ENCODE measurements at regions not wholly inside any gene's neighbourhood (a gene's known extent, or its start where the extent isn't known, plus 50 kb on each side); places are given as distances from the start of the nearest gene placed in this dataset.

GRCh38 chr6:141406761-141407160 lies 726.0 kb upstream of the GJE1 start:
- Histone ChIP-seq H4K8ac (ENCODE audit: low read depth, low read length) (no peak overlapping the region), H3K36me3 (ENCODE audit: control insufficient read depth, insufficient read depth, low read length) (no peaks in the 10 kb centered on the region), H3K79me1 (ENCODE audit: low read length) (no peaks in the 10 kb centered on the region), H3K27me3 (ENCODE audit: insufficient read depth, low read length, poor library complexity) (no peaks in the 10 kb centered on the region), H3K18ac (ENCODE audit: low read length) (no peak overlapping the region), H3K79me2 (ENCODE audit: control insufficient read depth, insufficient read depth, low read length) (no peaks in the 10 kb centered on the region), H3K4me1 (ENCODE audit: control insufficient read depth, low read depth, low read length) (no peaks in the 10 kb centered on the region), H3K4me3 (ENCODE audit: low read length) (no peak overlapping the region), H3K4ac (ENCODE audit: low read depth, low read length) (no peak overlapping the region), H3K23ac (ENCODE audit: low read length) (no peak overlapping the region), H2AK5ac (ENCODE audit: low read length) (no peak overlapping the region), H3K27ac (ENCODE audit: low read depth, low read length) (no peak overlapping the region), H2BK5ac (ENCODE audit: low read length) (no peak overlapping the region), H3K56ac (ENCODE audit: low read length) (no peak overlapping the region), H3K9ac (ENCODE audit: low read length) (no peak overlapping the region), H3K4me2 (ENCODE audit: low read length) (no peak overlapping the region), H2BK120ac (ENCODE audit: low read depth, low read length) (no peak overlapping the region), H2BK15ac (replicated peaks; ENCODE audit: low read depth) (no peak overlapping the region), H4K5ac (ENCODE audit: low read length) (no peak overlapping the region)
- DNase-seq, result no peak
- no CpG with 5 or more reads among the region's 1 CpG for WGBS (ENCODE audit: extremely low coverage, insufficient coverage, low lambda C conversion rate)

GRCh38 chr6:141403827-141404226 lies 728.9 kb upstream of the GJE1 start:
- H3K27ac ChIP-seq (ENCODE audit: low read depth, low read length), result no peak overlapping the region

GRCh38 chr6:141403103-141403502 lies 729.6 kb upstream of the GJE1 start:
- Histone ChIP-seq H3K36me3 (ENCODE audit: control insufficient read depth, insufficient read depth, low read length) (no peaks in the 10 kb centered on the region), H3K27ac (ENCODE audit: low read depth, low read length) (no peak overlapping the region), H2BK5ac (ENCODE audit: low read length) (no peak overlapping the region), H3K56ac (ENCODE audit: low read length) (no peak overlapping the region), H3K27me3 (ENCODE audit: insufficient read depth, low read length, poor library complexity) (no peaks in the 10 kb centered on the region), H3K4me2 (ENCODE audit: low read length) (no peak overlapping the region), H3K79me2 (ENCODE audit: control insufficient read depth, insufficient read depth, low read length) (no peaks in the 10 kb centered on the region), H4K5ac (ENCODE audit: low read length) (no peak overlapping the region), H3K9ac (ENCODE audit: low read length) (no peak overlapping the region), H2BK15ac (replicated peaks; ENCODE audit: low read depth) (no peak overlapping the region), H3K23ac (ENCODE audit: low read length) (no peak overlapping the region), H2BK120ac (ENCODE audit: low read depth, low read length) (no peak overlapping the region), H3K4me1 (ENCODE audit: control insufficient read depth, low read depth, low read length) (no peaks in the 10 kb centered on the region), H2AK5ac (ENCODE audit: low read length) (no peak overlapping the region), H3K18ac (ENCODE audit: low read length) (no peak overlapping the region), H3K4ac (ENCODE audit: low read depth, low read length) (no peak overlapping the region), H4K8ac (ENCODE audit: low read depth, low read length) (no peak overlapping the region), H3K4me3 (ENCODE audit: low read length) (no peak overlapping the region), H3K79me1 (ENCODE audit: low read length) (no peaks in the 10 kb centered on the region)
- DNase-seq, result no peak
- WGBS (ENCODE audit: extremely low coverage, insufficient coverage, low lambda C conversion rate), result no CpG with 5 or more reads among the region's 3 CpGs

More at GRCh38 chr6:141403827-141404226, 728.9 kb upstream of the GJE1 start:
- Histone ChIP-seq H3K18ac (ENCODE audit: low read length) (no peak overlapping the region), H2BK120ac (ENCODE audit: low read depth, low read length) (no peak overlapping the region), H4K5ac (ENCODE audit: low read length) (no peak overlapping the region), H3K4me3 (ENCODE audit: low read length) (no peak overlapping the region), H3K4me1 (ENCODE audit: control insufficient read depth, low read depth, low read length) (no peaks in the 10 kb centered on the region), H3K9ac (ENCODE audit: low read length) (no peak overlapping the region), H3K56ac (ENCODE audit: low read length) (no peak overlapping the region), H3K79me2 (ENCODE audit: control insufficient read depth, insufficient read depth, low read length) (no peaks in the 10 kb centered on the region), H2BK15ac (replicated peaks; ENCODE audit: low read depth) (no peak overlapping the region), H4K8ac (ENCODE audit: low read depth, low read length) (no peak overlapping the region), H3K27me3 (ENCODE audit: insufficient read depth, low read length, poor library complexity) (no peaks in the 10 kb centered on the region), H3K4ac (ENCODE audit: low read depth, low read length) (no peak overlapping the region), H3K23ac (ENCODE audit: low read length) (no peak overlapping the region), H2BK5ac (ENCODE audit: low read length) (no peak overlapping the region), H2AK5ac (ENCODE audit: low read length) (no peak overlapping the region), H3K36me3 (ENCODE audit: control insufficient read depth, insufficient read depth, low read length) (no peaks in the 10 kb centered on the region), H3K79me1 (ENCODE audit: low read length) (no peaks in the 10 kb centered on the region), H3K4me2 (ENCODE audit: low read length) (no peak overlapping the region)
- no peak for DNase-seq
- WGBS (ENCODE audit: extremely low coverage, insufficient coverage, low lambda C conversion rate), result no CpG with 5 or more reads among the region's 2 CpGs

GRCh38 chr6:141402489-141402888 lies 730.2 kb upstream of the GJE1 start:
- H3K4me1 ChIP-seq (ENCODE audit: control insufficient read depth, low read depth, low read length), result no peaks in the 10 kb centered on the region
- DNase-seq, result no peak
- no peak overlapping the region for H3K23ac ChIP-seq (ENCODE audit: low read length)
- H3K56ac ChIP-seq (ENCODE audit: low read length), result no peak overlapping the region
- H2BK120ac ChIP-seq (ENCODE audit: low read depth, low read length), result no peak overlapping the region
- H3K9ac ChIP-seq (ENCODE audit: low read length), result no peak overlapping the region
- no peak overlapping the region for H3K18ac ChIP-seq (ENCODE audit: low read length)
- H3K79me1 ChIP-seq (ENCODE audit: low read length), result no peaks in the 10 kb centered on the region
- no peak overlapping the region for H3K4me2 ChIP-seq (ENCODE audit: low read length)
- no peaks in the 10 kb centered on the region for H3K36me3 ChIP-seq (ENCODE audit: control insufficient read depth, insufficient read depth, low read length)
- no peak overlapping the region for H2AK5ac ChIP-seq (ENCODE audit: low read length)
- no peaks in the 10 kb centered on the region for H3K27me3 ChIP-seq (ENCODE audit: insufficient read depth, low read length, poor library complexity)
- H2BK5ac ChIP-seq (ENCODE audit: low read length), result no peak overlapping the region
- H3K27ac ChIP-seq (ENCODE audit: low read depth, low read length), result no peak overlapping the region
- no peak overlapping the region for H3K4ac ChIP-seq (ENCODE audit: low read depth, low read length)
- H3K4me3 ChIP-seq (ENCODE audit: low read length), result no peak overlapping the region
- H4K8ac ChIP-seq (ENCODE audit: low read depth, low read length), result no peak overlapping the region
- H2BK15ac ChIP-seq (replicated peaks; ENCODE audit: low read depth), result no peak overlapping the region
- H4K5ac ChIP-seq (ENCODE audit: low read length), result no peak overlapping the region
- no CpG with 5 or more reads among the region's 2 CpGs for WGBS (ENCODE audit: extremely low coverage, insufficient coverage, low lambda C conversion rate)
- no peaks in the 10 kb centered on the region for H3K79me2 ChIP-seq (ENCODE audit: control insufficient read depth, insufficient read depth, low read length)

- Histone ChIP-seq H3K27me3 (ENCODE audit: insufficient read depth, low read length, poor library complexity) (no peaks in the 10 kb centered on the region), H2BK5ac (ENCODE audit: low read length) (no peak overlapping the region)
These were observed 730.9 kb upstream of the GJE1 start for GRCh38 chr6:141401851-141402250.

GRCh38 chr6:141401168-141401567 lies 731.6 kb upstream of the GJE1 start:
- Histone ChIP-seq H4K5ac (ENCODE audit: low read length) (no peak overlapping the region), H4K8ac (ENCODE audit: low read depth, low read length) (no peak overlapping the region), H2BK120ac (ENCODE audit: low read depth, low read length) (no peak overlapping the region), H3K27me3 (ENCODE audit: insufficient read depth, low read length, poor library complexity) (no peaks in the 10 kb centered on the region), H3K4me1 (ENCODE audit: control insufficient read depth, low read depth, low read length) (no peaks in the 10 kb centered on the region), H2BK15ac (replicated peaks; ENCODE audit: low read depth) (no peak overlapping the region), H2AK5ac (ENCODE audit: low read length) (no peak overlapping the region), H3K56ac (ENCODE audit: low read length) (no peak overlapping the region), H3K79me1 (ENCODE audit: low read length) (no peaks in the 10 kb centered on the region), H3K4ac (ENCODE audit: low read depth, low read length) (no peak overlapping the region), H3K18ac (ENCODE audit: low read length) (no peak overlapping the region), H3K36me3 (ENCODE audit: control insufficient read depth, insufficient read depth, low read length) (no peaks in the 10 kb centered on the region), H3K4me3 (ENCODE audit: low read length) (no peak overlapping the region), H3K79me2 (ENCODE audit: control insufficient read depth, insufficient read depth, low read length) (no peaks in the 10 kb centered on the region), H3K27ac (ENCODE audit: low read depth, low read length) (no peak overlapping the region), H3K4me2 (ENCODE audit: low read length) (no peak overlapping the region), H2BK5ac (ENCODE audit: low read length) (no peak overlapping the region), H3K9ac (ENCODE audit: low read length) (no peak overlapping the region), H3K23ac (ENCODE audit: low read length) (no peak overlapping the region)
- WGBS (ENCODE audit: extremely low coverage, insufficient coverage, low lambda C conversion rate), result no CpG with 5 or more reads among the region's 4 CpGs
- DNase-seq, result no peak

More at GRCh38 chr6:141401851-141402250, 730.9 kb upstream of the GJE1 start:
- no peaks in the 10 kb centered on the region for H3K79me2 ChIP-seq (ENCODE audit: control insufficient read depth, insufficient read depth, low read length)
- no peaks in the 10 kb centered on the region for H3K36me3 ChIP-seq (ENCODE audit: control insufficient read depth, insufficient read depth, low read length)
- H2BK15ac ChIP-seq (replicated peaks; ENCODE audit: low read depth), result no peak overlapping the region
- H3K4me2 ChIP-seq (ENCODE audit: low read length), result no peak overlapping the region
- DNase-seq, result no peak
- H3K9ac ChIP-seq (ENCODE audit: low read length), result no peak overlapping the region
- no peak overlapping the region for H3K27ac ChIP-seq (ENCODE audit: low read depth, low read length)
- H3K18ac ChIP-seq (ENCODE audit: low read length), result no peak overlapping the region
- no peak overlapping the region for H3K23ac ChIP-seq (ENCODE audit: low read length)
- H3K56ac ChIP-seq (ENCODE audit: low read length), result no peak overlapping the region
- no peak overlapping the region for H2BK120ac ChIP-seq (ENCODE audit: low read depth, low read length)
- H3K4me1 ChIP-seq (ENCODE audit: control insufficient read depth, low read depth, low read length), result no peaks in the 10 kb centered on the region
- no peak overlapping the region for H2AK5ac ChIP-seq (ENCODE audit: low read length)
- H3K4ac ChIP-seq (ENCODE audit: low read depth, low read length), result no peak overlapping the region
- no CpG with 5 or more reads among the region's 3 CpGs for WGBS (ENCODE audit: extremely low coverage, insufficient coverage, low lambda C conversion rate)
- no peaks in the 10 kb centered on the region for H3K79me1 ChIP-seq (ENCODE audit: low read length)
- no peak overlapping the region for H4K5ac ChIP-seq (ENCODE audit: low read length)
- H3K4me3 ChIP-seq (ENCODE audit: low read length), result no peak overlapping the region
- H4K8ac ChIP-seq (ENCODE audit: low read depth, low read length), result no peak overlapping the region

Measured in mesendoderm (in vitro differentiated cells).